HG03442 (cell line): ENCODE measurements at regions not wholly inside any gene's neighbourhood (a gene's known extent, or its start where the extent isn't known, plus 50 kb on each side); places are given as distances from the start of the nearest gene placed in this dataset.
A peak's percentile ranks its signal among the peaks of the same experiment; 100 is the strongest.

ENCODE experiments used
- ATAC-seq: cut with Tn5 transposase; IDR thresholded peaks from one replicate; pipeline ENCODE4 v1.9.1; 2021; ENCODE audit warnings: mild to moderate bottlenecking, moderate library complexity; ENCODE audit not compliant: unreplicated experiment

GRCh38 chrX:16440446-16440845 lies 209.5 kb upstream of the S100G start:
- no peak for ATAC-seq

DNA sequence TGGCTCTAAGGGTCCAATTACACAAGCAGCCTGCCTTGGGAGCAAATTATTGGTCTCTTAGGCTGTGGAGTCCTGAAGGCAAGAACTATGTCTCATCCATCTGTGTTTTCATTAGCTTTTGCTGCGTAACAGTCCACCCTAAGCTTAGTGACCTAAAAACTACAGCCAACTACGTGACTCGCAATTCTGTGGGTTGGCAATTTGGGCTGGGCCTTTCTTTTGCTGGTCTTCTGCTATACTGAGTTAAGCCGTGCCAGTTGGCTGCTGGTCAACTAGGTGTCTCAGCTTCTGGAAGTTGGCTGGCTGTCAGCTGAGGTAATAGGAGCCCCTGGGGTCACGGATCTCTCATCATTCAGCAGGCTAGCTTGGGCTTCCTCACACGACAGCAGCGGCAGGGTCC lies 205.6 kb upstream of the S100G start:
- ATAC-seq: no peak

DNA sequence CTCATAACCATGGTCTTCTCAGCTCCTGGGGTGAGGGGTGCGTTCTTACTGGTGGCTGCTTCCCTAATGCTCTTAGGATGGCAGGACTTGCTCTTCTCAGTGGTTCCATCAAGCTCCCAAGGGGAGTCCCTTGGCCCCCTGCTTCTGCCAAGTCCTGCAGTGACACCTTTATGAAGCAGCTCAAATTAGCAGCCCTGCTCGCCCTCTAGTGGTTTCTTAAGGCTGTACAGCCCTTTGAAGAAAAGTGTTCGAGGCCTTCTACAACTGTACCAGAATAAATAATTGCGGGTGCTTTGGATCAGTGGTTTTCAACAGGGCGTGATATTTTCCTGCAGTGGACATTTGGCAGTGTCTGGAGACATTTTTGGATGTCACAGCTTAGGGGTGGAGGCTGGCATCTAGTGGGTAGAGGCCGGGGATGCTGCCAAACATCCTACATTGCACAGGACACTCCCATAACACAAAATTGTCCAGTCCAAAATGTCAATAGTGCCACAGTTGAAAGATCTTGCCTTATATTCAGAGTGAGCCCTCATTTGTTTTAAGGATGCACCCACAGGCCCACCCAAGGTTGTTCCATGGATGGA lies 204.7 kb upstream of the S100G start:
- ATAC-seq: peak; percentile 59

GRCh38 chrX:16451334-16451733 lies 198.6 kb upstream of the S100G start:
- ATAC-seq: no peak

- no peak for ATAC-seq
These were observed 195.0 kb upstream of the S100G start for GRCh38 chrX:16454926-16455325.

GRCh38 chrX:16457239-16457638 lies 192.7 kb upstream of the S100G start:
- no peak for ATAC-seq

GRCh38 chrX:16458208-16458607 lies 191.8 kb upstream of the S100G start:
- no peak for ATAC-seq

DNA sequence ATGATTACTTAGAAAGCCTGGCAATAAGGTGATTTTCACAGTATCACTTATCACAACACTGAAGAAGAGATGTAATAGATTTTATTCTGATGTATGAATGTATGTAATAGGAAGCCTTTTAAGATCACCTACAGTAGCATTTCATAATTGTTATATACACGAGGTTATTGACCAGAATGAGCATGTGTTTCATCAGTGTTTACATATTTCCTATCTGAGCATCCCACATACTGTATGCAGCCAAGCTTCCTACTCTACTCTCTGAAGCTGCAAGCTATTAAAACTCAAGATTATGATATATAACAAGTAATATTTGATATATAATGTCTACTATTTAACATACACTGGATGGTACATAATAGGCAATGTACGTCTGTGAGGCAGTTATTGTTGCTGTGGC lies 190.9 kb upstream of the S100G start:
- ATAC-seq: no peak

DNA sequence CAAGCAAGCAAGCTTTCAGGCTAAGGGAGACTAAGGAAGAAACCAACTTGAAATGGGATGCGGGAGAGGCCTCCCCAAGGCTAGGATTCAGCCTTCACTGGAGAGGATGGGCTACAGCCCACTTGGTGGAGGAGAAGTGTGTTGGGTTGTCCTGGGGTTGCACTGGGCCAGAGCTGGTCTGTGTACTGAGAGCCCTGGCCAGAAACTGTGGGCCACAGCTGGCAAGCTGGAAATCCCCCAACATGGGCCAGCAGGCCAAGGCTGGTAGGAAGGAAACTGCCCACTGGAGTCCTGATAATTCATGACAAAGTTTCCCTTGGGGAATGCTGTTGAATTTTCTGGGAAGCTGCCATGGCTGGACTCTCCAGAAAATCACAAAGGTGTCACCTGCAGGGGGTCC lies 188.0 kb upstream of the S100G start:
- ATAC-seq: no peak

DNA sequence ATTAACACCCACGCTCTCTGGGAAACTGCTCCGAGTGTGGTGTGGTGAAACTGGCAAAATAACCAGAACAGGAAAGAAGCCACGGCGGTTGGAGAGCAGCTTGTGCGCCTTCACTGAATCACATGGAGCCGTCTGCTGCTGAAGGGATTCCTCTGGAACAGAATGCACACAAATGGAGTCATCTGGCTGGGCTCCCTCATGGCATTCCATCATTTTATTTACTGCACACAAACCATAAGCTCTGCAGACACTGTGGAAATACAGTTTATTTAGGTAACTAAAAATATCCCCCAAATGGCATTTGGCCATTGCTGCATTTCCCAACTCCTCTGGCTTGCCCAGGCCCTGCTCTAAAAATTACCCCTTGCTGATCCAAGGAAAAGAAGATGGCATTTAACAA lies 187.0 kb upstream of the S100G start:
- no peak for ATAC-seq

DNA sequence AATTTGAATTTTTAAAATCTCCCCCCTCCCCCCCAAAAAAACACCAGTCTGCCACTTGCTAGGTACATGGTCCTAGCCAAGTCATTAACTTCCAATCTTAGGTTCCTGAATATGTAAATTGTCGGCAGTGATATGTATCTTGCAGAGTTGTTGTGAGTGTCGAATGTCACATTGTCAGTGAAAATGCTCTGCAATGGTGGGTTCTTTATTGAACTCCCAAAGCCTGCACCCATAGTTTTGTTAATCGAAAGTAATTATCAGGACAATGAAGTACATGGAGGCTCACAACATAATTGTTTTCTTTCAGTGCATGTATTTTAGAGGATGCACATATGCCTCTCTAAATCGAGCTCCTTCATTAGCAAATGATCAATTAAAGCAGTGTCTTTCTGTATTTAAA lies 185.6 kb upstream of the S100G start:
- no peak for ATAC-seq

GRCh38 chrX:16465081-16465876 lies 184.7 kb upstream of the S100G start:
- ATAC-seq: no peak

- ATAC-seq: no peak
These were observed 183.1 kb upstream of the S100G start for GRCh38 chrX:16466640-16467432.

DNA sequence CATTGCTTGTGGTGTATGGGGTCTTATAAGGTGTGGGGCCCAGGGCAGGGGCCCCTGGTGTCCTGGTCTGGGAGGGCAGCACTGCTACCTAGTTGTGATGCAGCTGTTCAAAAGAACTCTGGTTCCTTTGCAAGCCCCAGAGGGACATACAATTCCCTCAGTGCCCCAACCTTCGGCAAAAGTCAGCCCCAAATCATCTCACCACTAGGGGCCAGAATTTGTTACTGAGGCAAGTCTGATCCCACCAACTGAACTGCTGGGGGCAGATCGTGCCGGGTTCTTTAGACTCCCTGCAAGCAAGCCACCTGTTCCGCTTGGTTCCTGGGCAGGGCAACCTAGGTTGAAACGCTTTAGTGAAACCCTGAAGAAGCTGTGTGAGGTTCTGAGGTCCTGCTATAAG lies 180.1 kb upstream of the S100G start:
- ATAC-seq: no peak

GRCh38 chrX:16472345-16472744 lies 177.6 kb upstream of the S100G start:
- ATAC-seq: no peak

DNA sequence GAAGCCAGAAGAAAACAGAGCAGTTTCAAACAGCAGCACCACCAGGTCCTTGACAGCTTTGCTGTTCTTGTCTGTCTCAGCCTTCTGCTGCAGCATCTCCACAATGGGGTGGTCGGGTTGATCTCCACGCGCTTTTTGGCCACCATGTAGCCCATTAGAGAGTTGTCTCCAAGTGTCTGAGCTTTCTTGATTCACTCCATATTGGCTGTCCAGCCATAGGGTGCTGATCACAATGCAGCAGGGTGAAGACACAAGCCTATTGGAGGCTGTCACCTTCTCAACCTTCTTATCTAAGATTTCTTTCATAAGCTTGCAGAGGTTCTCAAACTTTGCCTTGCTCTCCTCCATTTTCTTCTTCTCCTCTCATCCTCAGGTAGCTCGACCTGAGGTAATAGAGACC lies 175.4 kb upstream of the S100G start:
- no peak for ATAC-seq

DNA sequence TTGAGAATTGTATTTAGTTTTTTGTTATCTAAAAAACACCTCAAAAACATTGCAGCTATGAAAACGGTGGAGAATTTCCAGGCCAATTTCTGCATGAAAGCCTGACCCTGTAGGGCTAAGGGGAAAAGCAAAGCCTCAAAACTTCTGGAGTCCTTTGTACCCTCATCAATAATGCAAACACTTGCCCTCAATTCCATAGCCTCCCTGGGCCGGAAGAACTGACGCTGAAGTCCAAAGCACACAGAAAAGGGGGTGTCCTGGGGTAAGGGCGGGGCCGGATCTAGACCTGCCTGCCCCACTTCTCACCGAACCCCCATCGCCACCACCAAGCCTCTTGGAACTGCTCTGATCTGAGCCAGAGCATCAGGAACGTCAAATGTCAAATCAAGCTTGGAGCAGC lies 173.9 kb upstream of the S100G start:
- no peak for ATAC-seq

DNA sequence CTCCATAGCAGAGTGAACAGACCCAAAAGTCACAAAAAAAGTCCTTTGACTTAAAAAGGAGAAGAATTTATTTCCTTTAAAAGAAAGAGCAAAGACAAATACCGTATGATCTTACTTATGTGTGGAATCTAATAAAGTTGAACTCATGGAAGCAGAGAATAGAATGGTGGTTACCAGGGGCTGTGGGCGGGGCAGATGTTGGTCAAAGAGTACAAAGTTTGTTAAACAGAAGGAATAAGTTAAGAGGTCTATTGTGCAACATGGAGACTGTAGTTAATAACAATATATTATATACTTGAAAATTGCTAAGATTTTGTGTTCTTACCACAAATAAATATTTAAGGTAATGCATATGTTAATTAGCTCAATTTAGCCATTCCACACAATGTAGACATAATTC lies 173.3 kb upstream of the S100G start:
- ATAC-seq: no peak

DNA sequence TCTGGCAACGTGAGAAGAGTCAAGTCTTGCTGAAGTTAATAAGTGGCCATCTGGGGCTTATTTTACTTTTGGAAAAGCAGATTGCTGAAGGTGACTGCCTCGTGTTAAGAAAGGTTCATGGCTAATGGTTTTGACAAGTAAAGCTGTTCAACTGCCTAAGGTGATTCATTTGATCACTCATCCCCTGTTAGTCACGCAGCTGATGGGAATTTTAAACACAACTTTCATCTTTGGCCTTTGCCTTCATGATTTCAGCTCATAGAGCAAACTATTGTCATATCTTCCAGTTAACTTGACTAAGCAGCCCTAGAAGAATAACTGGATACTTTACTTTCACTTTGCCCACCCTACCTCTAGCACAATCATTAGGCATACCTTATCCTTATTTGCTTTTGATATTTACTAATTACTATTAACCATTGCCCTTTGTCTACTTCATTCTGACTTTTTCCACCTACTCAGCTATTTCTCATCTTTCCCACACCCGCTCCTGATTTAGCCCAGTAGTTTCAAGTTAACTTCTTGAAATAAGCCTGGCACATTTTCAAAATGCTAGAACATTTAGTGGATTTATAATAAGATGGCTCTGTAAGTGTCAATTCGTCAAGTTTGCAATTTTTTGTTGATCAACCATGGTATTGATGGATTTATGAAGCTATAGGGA lies 170.6 kb upstream of the S100G start:
- ATAC-seq: no peak

DNA sequence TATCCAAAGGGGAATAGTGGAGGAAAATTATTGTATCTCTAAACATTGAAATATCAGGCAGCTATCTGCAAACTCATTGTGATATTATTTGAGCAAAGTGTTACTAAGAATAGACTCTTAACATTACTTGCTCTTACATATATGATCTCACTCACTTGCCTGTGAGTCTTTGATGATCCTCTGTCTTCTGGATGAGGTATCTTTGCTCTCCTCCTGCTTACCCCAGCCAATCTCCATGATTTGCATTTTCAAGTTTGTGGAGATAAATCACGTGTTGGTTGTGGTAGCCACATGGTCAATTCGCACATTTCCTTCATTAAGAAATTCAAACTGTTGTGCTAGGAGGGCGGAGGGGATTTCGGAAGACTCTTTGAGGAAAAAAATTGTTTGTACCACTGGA lies 169.9 kb upstream of the S100G start:
- ATAC-seq: no peak

GRCh38 chrX:16484338-16484737 lies 165.6 kb upstream of the S100G start:
- peak; percentile 54 for ATAC-seq
